ENCODE measurements at regions not wholly inside any gene's neighbourhood (a gene's known extent, or its start where the extent isn't known, plus 50 kb on each side); places are given as distances from the start of the nearest gene placed in this dataset.
"Not testable (repeated sequence)": the region's sequence is repeated elsewhere in the genome, so short reads cannot be mapped to it uniquely, and the experiment has no call there.

- peaks cover 4% of the 10 kb centered on the region for H3K4me1 Mint-ChIP-seq (ENCODE audit: low read depth)
These were observed 63.9 kb upstream of the ECHDC3 start for GRCh38 chr10:11678074-11678793.

GRCh38 chr10:11677480-11677879 is 64.7 kb upstream of the ECHDC3 start:
- H3K4me3 Mint-ChIP-seq: no peak overlapping the region
- no peaks in the 10 kb centered on the region for H3K9me3 Mint-ChIP-seq
- H3K27me3 Mint-ChIP-seq (ENCODE audit: low read depth): peaks cover 49% of the 10 kb centered on the region
- no peak for DNase-seq (ENCODE audit: low spot score)
- no peaks in the 10 kb centered on the region for H3K36me3 Mint-ChIP-seq (ENCODE audit: low read depth)
- H3K27ac Mint-ChIP-seq: no peak overlapping the region
- H3K4me1 Mint-ChIP-seq (ENCODE audit: low read depth): peaks cover 4% of the 10 kb centered on the region

More at GRCh38 chr10:11678074-11678793, 63.9 kb upstream of the ECHDC3 start:
- H3K9me3 Mint-ChIP-seq: no peaks in the 10 kb centered on the region
- H3K36me3 Mint-ChIP-seq (ENCODE audit: low read depth): no peaks in the 10 kb centered on the region
- no peak for DNase-seq (ENCODE audit: low spot score)
- no peak overlapping the region for H3K27ac Mint-ChIP-seq
- H3K4me3 Mint-ChIP-seq: no peak overlapping the region
- peaks cover 53% of the 10 kb centered on the region for H3K27me3 Mint-ChIP-seq (ENCODE audit: low read depth)

- peaks cover 6% of the 10 kb centered on the region for H3K4me1 Mint-ChIP-seq (ENCODE audit: low read depth)
- no peaks in the 10 kb centered on the region for H3K36me3 Mint-ChIP-seq (ENCODE audit: low read depth)
- H3K27me3 Mint-ChIP-seq (ENCODE audit: low read depth): peaks cover 33% of the 10 kb centered on the region
- no peak overlapping the region for H3K4me3 Mint-ChIP-seq
- DNase-seq (ENCODE audit: low spot score): no peak
- H3K27ac Mint-ChIP-seq: no peak overlapping the region
- H3K9me3 Mint-ChIP-seq: no peaks in the 10 kb centered on the region
These were observed 62.2 kb upstream of the USP6NL start for GRCh38 chr10:11673346-11674280.

GRCh38 chr10:11672836-11673235 is 61.4 kb upstream of the USP6NL start:
- peaks cover 6% of the 10 kb centered on the region for H3K4me1 Mint-ChIP-seq (ENCODE audit: low read depth)
- no peak overlapping the region for H3K27ac Mint-ChIP-seq
- no peak for DNase-seq (ENCODE audit: low spot score)
- H3K9me3 Mint-ChIP-seq: no peaks in the 10 kb centered on the region
- H3K4me3 Mint-ChIP-seq: no peak overlapping the region
- no peaks in the 10 kb centered on the region for H3K36me3 Mint-ChIP-seq (ENCODE audit: low read depth)
- peaks cover 33% of the 10 kb centered on the region for H3K27me3 Mint-ChIP-seq (ENCODE audit: low read depth)

- no peak overlapping the region for H3K4me3 Mint-ChIP-seq
- H3K36me3 Mint-ChIP-seq (ENCODE audit: low read depth): no peaks in the 10 kb centered on the region
- peaks cover 6% of the 10 kb centered on the region for H3K4me1 Mint-ChIP-seq (ENCODE audit: low read depth)
- H3K27ac Mint-ChIP-seq: no peak overlapping the region
- peaks cover 3% of the 10 kb centered on the region for H3K9me3 Mint-ChIP-seq
- DNase-seq (ENCODE audit: low spot score): no peak
- H3K27me3 Mint-ChIP-seq (ENCODE audit: low read depth): peaks cover 21% of the 10 kb centered on the region
These were observed 58.9 kb upstream of the USP6NL start for GRCh38 chr10:11670381-11670780.

GRCh38 chr10:11668847-11669610 is 57.6 kb upstream of the USP6NL start:
- Mint-ChIP-seq H3K36me3 (ENCODE audit: low read depth) (no peaks in the 10 kb centered on the region), H3K9me3 (peaks cover 3% of the 10 kb centered on the region), H3K27ac (no peak overlapping the region), H3K4me3 (no peak overlapping the region), H3K4me1 (ENCODE audit: low read depth) (peaks cover 6% of the 10 kb centered on the region), H3K27me3 (ENCODE audit: low read depth) (peaks cover 23% of the 10 kb centered on the region)
- no peak for DNase-seq (ENCODE audit: low spot score)

- no peak overlapping the region for H3K4me3 Mint-ChIP-seq
- H3K27me3 Mint-ChIP-seq (ENCODE audit: low read depth): peaks cover 16% of the 10 kb centered on the region
- no peak overlapping the region for H3K27ac Mint-ChIP-seq
- no peaks in the 10 kb centered on the region for H3K36me3 Mint-ChIP-seq (ENCODE audit: low read depth)
- no peak for DNase-seq (ENCODE audit: low spot score)
- peaks cover 3% of the 10 kb centered on the region for H3K9me3 Mint-ChIP-seq
- peaks cover 2% of the 10 kb centered on the region for H3K4me1 Mint-ChIP-seq (ENCODE audit: low read depth)
These were observed 56.3 kb upstream of the USP6NL start for GRCh38 chr10:11667756-11668155.

- Mint-ChIP-seq H3K4me1 (ENCODE audit: low read depth) (peaks cover 1% of the 10 kb centered on the region), H3K27ac (no peak overlapping the region), H3K4me3 (no peak overlapping the region), H3K9me3 (peaks cover 3% of the 10 kb centered on the region), H3K36me3 (ENCODE audit: low read depth) (no peaks in the 10 kb centered on the region), H3K27me3 (ENCODE audit: low read depth) (peaks cover 14% of the 10 kb centered on the region)
- DNase-seq (ENCODE audit: low spot score): no peak
These were observed 52.5 kb upstream of the USP6NL start for GRCh38 chr10:11663763-11664555.

- H3K27ac Mint-ChIP-seq; H3K9me3 Mint-ChIP-seq; H3K4me3 Mint-ChIP-seq; H3K36me3 Mint-ChIP-seq (ENCODE audit: low read depth); DNase-seq (ENCODE audit: low spot score); H3K4me1 Mint-ChIP-seq (ENCODE audit: low read depth): not testable (repeated sequence)
- peaks cover 14% of the 10 kb centered on the region for H3K27me3 Mint-ChIP-seq (ENCODE audit: low read depth)
These were observed 51.7 kb upstream of the USP6NL start for GRCh38 chr10:11663126-11663515.

- Mint-ChIP-seq H3K27me3 (ENCODE audit: low read depth) (peaks cover 14% of the 10 kb centered on the region), H3K4me3 (no peak overlapping the region), H3K27ac (no peak overlapping the region)
These were observed 50.0 kb upstream of the USP6NL start for GRCh38 chr10:11661441-11661840.

More at GRCh38 chr10:11661441-11661840, 50.0 kb upstream of the USP6NL start:
- no peaks in the 10 kb centered on the region for H3K36me3 Mint-ChIP-seq (ENCODE audit: low read depth)
- peaks cover 3% of the 10 kb centered on the region for H3K9me3 Mint-ChIP-seq
- H3K4me1 Mint-ChIP-seq (ENCODE audit: low read depth): peaks cover 1% of the 10 kb centered on the region
- no peak for DNase-seq (ENCODE audit: low spot score)
